ENCODE measurements at regions not wholly inside any gene's neighbourhood (a gene's known extent, or its start where the extent isn't known, plus 50 kb on each side); places are given as distances from the start of the nearest gene placed in this dataset.

DNA sequence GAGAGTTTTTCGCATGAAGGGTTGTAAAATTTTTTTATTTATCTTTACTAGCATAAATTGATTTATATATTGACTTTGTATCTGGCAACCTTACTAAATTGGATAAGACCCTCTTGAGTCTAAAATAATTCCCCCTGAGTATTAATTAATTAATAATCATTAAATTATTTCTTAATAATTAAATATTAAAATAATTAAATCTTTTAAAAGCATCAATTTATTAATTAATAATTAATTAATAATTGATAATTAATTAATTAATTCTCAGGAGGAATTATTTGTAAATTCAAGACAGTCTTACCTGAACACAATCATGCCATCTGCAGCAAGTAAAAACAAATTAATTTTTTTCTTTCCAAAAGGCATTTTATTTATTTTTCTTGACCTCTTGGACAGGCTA is 370.4 kb upstream of the PTPRD start:
- no peak for DNase-seq

DNA sequence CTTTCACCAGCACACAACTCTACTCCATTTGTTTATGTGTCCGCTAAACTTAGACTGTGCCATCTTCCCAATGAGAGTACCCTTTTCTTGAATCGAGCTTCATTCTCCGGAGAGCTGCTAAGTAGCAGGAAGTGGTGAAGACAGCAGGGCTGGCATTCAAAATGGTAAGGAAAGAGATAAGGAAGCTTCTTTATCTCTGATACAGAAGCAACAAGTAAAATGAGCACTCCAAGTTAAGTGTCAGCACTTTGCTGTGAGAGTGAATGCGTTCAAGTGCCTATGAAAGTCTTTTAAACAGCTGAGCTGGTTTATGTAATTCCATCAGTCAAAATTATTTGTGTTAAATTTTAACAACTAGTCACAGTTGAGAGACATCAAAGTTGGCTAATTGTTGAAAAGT is 386.8 kb upstream of the PTPRD start:
- DNase-seq = no peak

DNA sequence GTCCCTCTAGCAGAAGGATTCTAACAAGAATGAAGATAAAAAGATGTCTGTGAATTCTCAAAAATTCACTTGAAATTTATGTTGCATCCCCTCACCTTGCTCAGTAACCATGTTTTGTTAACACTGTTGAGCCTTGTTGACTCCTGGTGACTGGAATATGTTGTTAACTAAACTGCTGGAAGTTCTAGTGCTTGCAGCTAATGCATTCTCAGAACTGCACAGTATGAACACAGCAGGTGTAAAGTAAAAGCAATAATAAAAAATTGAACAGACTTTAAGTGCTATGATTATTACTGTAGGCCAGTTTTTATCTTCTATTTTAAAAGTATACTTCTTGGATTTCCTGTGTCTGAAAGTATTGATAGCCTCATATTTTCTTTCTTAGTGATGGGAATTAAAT is 388.7 kb upstream of the PTPRD start:
- no peak for DNase-seq

DNA sequence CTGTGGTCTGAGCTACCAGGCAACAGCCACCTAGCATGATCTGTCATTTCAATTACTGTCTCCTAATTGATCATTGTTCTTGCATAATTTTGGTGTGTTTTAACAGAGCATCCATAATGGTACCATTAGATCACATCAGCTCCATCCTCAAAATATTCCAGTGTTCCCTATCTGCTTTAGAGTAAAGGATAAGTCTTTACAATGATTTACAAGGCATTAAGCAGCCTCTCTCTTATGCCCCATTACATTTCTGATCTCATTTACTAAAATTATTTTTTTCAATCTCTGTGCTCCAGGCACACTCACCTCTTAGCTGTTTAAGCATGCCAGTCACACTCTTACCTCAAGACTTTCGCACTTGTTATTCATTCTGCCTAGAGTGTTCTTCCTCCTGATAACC is 389.9 kb upstream of the PTPRD start:
- DNase-seq = no peak

- DNase-seq = no peak
Observed at GRCh38 chr9:11003836-11004235, 391.0 kb upstream of the PTPRD start.

DNA sequence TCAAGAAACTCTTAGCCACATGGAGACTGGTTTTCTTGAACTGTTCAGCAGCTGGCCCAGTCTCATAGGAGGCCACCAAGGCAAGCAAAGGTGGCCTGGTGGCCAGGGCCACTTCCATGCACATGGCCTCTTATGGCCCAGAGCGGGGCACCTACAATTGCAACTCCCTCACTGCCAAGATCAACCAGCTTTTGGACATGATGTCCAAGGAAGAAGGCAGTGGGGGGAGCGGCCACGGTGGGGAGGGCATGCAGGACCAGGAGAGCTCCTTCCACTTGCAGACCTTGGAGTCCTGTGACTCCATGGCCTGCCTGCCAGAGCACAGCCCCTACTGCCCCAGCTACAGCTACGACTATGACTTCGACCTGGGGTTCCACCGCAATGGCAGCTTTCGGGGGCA is 398.9 kb upstream of the PTPRD start:
- no peak for DNase-seq

- no peak for DNase-seq
Observed at GRCh38 chr9:11016081-11016480, 403.3 kb upstream of the PTPRD start.

- DNase-seq = no peak
Observed at GRCh38 chr9:11023201-11023600, 410.4 kb upstream of the PTPRD start.

DNA sequence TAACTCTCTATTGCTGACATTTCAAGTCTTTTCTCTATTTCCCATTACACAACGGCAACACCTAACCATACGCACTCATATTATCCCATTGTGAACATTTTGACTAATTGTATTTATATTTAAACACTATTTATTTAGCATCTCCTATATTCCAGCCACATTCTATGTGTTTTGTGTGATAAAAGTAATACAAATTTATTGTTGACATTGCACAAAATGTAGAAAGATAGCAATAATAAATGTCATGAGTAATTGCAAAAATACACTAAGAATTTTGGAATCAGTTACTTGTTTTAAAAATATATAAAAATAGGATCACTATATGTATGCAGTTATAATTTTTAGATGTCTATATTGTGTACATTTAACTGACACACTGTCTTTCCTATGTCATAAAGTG is 413.0 kb upstream of the PTPRD start:
- DNase-seq = no peak

- no peak for DNase-seq
Observed at GRCh38 chr9:11038366-11038765, 425.6 kb upstream of the PTPRD start.

DNA sequence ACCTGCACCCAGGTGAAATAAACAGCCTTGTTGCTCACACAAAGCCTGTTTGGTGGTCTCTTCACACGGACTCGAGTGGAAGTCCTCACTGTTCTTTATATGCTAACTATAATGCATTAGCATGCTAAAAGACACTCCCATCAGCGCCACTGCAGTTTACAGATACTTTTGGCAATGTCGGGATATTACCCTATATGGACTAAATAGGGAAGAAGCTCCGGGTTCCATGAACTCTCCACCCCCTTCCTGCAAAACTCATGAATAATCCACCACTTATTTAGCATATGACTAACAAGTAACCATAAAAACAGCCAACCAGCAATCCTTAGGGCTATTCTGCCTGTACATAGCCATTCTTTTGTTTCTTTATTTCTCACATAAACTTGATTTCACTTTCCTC is 426.2 kb upstream of the PTPRD start:
- DNase-seq = no peak

GRCh38 chr9:11045589-11045988 is 432.8 kb upstream of the PTPRD start:
- DNase-seq = no peak

DNA sequence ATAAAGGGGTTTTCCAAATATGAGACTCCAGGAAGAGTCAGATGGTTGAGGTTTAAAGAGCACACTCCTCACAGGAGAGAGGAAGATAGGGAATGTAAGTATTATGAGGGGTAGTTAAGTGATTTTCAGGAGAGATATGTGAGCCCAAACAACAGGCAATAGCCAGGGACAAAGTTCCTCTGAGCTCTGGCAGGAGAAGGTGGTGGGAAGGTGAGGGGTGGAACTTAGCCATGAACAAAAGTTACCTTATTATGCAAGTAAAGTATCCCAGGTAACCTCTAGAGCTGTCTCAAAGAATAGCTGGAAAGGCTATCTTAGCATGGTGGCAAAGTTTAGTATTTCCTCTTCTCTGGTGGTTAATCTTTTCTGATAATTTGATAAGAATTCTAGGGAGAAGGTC is 450.5 kb upstream of the PTPRD start:
- no peak for DNase-seq

GRCh38 chr9:11064909-11065308 is 452.1 kb upstream of the PTPRD start:
- no peak for DNase-seq

- no peak for DNase-seq
Observed at GRCh38 chr9:11072176-11072575, 459.4 kb upstream of the PTPRD start.

GRCh38 chr9:11086561-11086960 is 473.8 kb upstream of the PTPRD start:
- no peak for DNase-seq

DNA sequence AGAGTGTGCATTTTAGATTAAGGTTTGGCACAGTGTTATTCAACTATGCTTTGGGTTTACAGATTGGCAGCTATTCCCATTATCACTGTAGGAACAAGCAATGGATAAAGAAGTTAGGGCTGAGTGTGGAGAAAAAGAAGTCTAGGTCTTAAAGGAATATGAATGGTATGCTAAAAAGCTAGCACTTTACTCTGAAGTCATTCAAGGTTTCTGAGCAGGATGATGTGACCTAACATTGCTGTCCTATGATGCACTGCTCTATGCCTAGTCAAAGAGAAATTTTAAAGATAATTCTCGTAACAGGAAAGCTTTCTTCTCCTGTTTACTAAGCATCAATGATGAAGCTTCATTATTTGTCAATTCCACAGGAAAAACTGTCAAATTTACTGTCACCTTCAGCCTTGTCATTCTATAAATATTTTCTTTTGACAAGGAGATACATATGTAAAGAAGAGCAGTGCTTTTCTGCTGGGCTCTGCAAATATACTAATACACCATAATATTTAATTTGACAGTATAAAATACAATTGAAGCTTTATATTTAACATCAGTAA is 476.1 kb upstream of the PTPRD start:
- no peak for DNase-seq

DNA sequence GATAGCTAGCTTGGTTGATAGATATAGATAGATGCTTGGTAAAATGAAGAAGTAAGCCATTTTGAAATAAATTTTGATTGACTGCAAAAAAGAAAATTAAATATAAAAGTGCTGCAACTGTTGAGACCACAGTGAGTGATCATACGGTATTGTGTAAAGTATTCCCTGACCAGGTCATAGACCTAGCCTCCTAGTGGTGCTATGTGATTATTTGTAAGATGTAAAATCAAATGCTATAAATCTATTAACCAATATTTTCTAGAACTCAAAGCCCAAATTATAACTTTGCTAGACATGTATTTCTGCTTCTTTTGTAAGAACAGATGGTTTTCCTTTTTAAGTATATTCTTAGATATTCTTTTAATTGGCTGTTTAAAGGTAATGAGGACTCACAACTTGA is 480.2 kb upstream of the PTPRD start:
- DNase-seq = no peak

DNA sequence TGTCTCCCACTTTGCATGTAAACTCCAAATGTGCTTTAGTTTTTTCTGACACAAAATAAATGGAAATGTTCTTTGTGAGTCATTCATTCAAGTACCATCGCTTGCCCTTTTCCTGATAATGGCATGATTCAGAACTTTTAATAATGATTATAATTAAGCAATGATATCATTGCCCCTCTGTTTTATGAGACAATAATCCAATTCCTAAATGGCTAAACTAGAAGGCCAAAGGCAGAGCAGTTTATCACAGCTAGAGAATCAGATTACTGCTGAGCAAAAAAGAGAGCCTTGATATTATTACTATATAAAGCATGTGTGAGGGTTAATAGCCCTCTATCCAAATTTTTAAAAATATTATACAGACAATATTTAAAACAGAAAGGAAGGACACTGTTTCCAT is 484.2 kb upstream of the PTPRD start:
- no peak for DNase-seq

- no peak for DNase-seq
Observed at GRCh38 chr9:11103525-11103924, 490.7 kb upstream of the PTPRD start.

DNA sequence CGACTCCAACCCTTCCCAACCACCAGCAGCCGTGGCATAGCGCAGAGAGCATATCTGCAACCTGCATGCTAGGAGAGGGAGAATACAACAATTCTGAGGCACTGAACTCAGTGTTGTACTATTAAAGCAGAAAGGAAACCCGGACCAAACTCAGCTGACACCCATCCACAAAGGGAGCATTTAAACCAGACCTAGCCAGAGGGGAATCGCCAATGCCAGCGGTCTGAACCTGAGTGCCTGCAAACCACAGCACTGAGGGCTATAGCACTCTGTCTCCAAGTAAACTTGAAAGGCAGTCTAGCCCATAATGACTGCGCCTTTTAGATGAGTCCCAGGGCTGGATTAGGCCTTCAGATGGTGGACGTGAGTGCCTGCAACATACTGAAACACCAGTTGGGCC is 494.4 kb upstream of the PTPRD start:
- no peak for DNase-seq

DNA sequence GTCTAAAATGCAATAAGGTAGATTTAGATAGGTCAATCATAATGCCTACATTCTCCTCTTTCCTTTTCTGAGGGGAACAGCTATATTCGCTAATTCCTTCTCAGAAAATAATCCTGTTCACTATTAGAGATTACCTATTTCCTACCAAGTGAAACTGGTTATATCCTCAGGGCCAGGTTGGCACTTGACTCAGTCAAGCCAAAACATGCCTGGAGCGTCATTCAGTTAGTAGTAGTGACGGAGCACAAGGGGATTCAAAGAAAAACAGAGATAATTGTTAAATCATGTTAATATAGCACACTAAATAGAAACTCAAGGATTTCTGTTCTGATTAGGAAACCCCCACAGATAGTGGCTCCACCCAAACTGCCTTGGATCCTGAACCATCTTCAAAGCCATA is 515.4 kb upstream of the PTPRD start:
- no peak for DNase-seq

- DNase-seq = no peak
Observed at GRCh38 chr9:11135851-11136250, 523.0 kb upstream of the PTPRD start.

DNA sequence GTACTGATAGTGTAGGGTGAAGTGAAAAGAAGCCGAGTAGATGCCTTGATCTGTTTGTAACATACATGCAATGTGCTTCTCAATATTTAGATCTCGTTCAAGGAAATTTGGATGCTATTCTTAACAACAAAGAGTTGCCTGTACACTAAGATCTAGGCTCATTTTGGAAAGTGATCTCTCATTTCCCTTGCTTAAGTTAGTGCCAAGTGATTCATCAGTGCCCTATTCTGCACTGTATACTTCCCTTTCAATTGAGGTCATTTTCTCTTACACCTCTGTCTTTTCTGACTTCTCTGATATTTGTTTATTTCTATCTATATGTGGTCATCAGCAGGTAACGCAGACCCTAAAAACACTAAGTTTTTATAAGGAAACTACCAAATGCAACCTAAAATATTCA is 528.6 kb upstream of the PTPRD start:
- no peak for DNase-seq
